ENCODE measurements at regions not wholly inside any gene's neighbourhood (a gene's known extent, or its start where the extent isn't known, plus 50 kb on each side); places are given as distances from the start of the nearest gene placed in this dataset.

GRCh38 chr1:219050822-219051125 lies 122.9 kb upstream of the LYPLAL1 start:
- Histone ChIP-seq H3K4me3 (no peak overlapping the region), H3K27ac (no peak overlapping the region), H3K36me3 (no peaks in the 10 kb centered on the region), H3K27me3 (no peaks in the 10 kb centered on the region), H3K9me3 (no peaks in the 10 kb centered on the region), H3K4me1 (no peaks in the 10 kb centered on the region)
- no peak for DNase-seq (ENCODE audit: low spot score)
- no peak for TF ChIP-seq CTCF (IDR thresholded peaks at IDR 0.05)

GRCh38 chr1:219051547-219051946 lies 122.1 kb upstream of the LYPLAL1 start:
- no peaks in the 10 kb centered on the region for H3K36me3 ChIP-seq
- H3K27ac ChIP-seq, result no peak overlapping the region
- DNase-seq (ENCODE audit: low spot score), result no peak
- no peak overlapping the region for H3K4me3 ChIP-seq
- no peaks in the 10 kb centered on the region for H3K27me3 ChIP-seq
- TF ChIP-seq CTCF (IDR thresholded peaks at IDR 0.05), result no peak
- H3K4me1 ChIP-seq, result no peaks in the 10 kb centered on the region
- H3K9me3 ChIP-seq, result no peaks in the 10 kb centered on the region

GRCh38 chr1:219058891-219059820 lies 114.5 kb upstream of the LYPLAL1 start:
- H3K27me3 ChIP-seq, result no peaks in the 10 kb centered on the region
- no peaks in the 10 kb centered on the region for H3K36me3 ChIP-seq
- DNase-seq (ENCODE audit: low spot score), result no peak
- TF ChIP-seq CTCF (IDR thresholded peaks at IDR 0.05), result no peak
- no peak overlapping the region for H3K27ac ChIP-seq
- H3K4me1 ChIP-seq, result no peaks in the 10 kb centered on the region
- peaks cover 0 to 6% of the 10 kb centered on the region in 2 donors for H3K9me3 ChIP-seq
- no peak overlapping the region for H3K4me3 ChIP-seq

- no peak for TF ChIP-seq CTCF (IDR thresholded peaks at IDR 0.05)
- H3K9me3 ChIP-seq, result peaks cover 0 to 6% of the 10 kb centered on the region in 2 donors
- no peaks in the 10 kb centered on the region for H3K4me1 ChIP-seq
- no peak overlapping the region for H3K4me3 ChIP-seq
- DNase-seq (ENCODE audit: low spot score), result no peak
- H3K36me3 ChIP-seq, result no peaks in the 10 kb centered on the region
- no peaks in the 10 kb centered on the region for H3K27me3 ChIP-seq
- no peak overlapping the region for H3K27ac ChIP-seq
Observed at GRCh38 chr1:219060798-219061197, 112.9 kb upstream of the LYPLAL1 start.

GRCh38 chr1:219062161-219062560 lies 111.5 kb upstream of the LYPLAL1 start:
- no peak for DNase-seq (ENCODE audit: low spot score)
- Histone ChIP-seq H3K27me3 (no peaks in the 10 kb centered on the region), H3K4me1 (peaks cover 0 to 8% of the 10 kb centered on the region in 2 donors), H3K27ac (no peak overlapping the region), H3K4me3 (no peak overlapping the region), H3K36me3 (no peaks in the 10 kb centered on the region), H3K9me3 (peaks cover 0 to 3% of the 10 kb centered on the region in 2 donors)
- TF ChIP-seq CTCF (IDR thresholded peaks at IDR 0.05), result no peak

- peak overlapping the region in 1 of 2 donors; percentile 5 for H3K27ac ChIP-seq
- no peaks in the 10 kb centered on the region for H3K36me3 ChIP-seq
- H3K27me3 ChIP-seq, result no peaks in the 10 kb centered on the region
- no peak for DNase-seq (ENCODE audit: low spot score)
- TF ChIP-seq CTCF (IDR thresholded peaks at IDR 0.05), result no peak
- H3K4me3 ChIP-seq, result no peak overlapping the region
- peaks cover 0 to 11% of the 10 kb centered on the region in 2 donors for H3K4me1 ChIP-seq
- no peaks in the 10 kb centered on the region for H3K9me3 ChIP-seq
Observed at GRCh38 chr1:219066098-219066497, 107.6 kb upstream of the LYPLAL1 start.
